ENCODE measurements at regions not wholly inside any gene's neighbourhood (a gene's known extent, or its start where the extent isn't known, plus 50 kb on each side); places are given as distances from the start of the nearest gene placed in this dataset.
A peak's percentile ranks its signal among the peaks of the same experiment; 100 is the strongest.

GRCh38 chr15:79185199-79185598, 94.6 kb upstream of the RASGRF1 start:
- peak; percentile 44 for DNase-seq (ENCODE audit: low spot score)

- peak; percentile 81 for DNase-seq (ENCODE audit: low spot score)
These were observed 93.9 kb upstream of the RASGRF1 start for GRCh38 chr15:79184465-79184892.

- DNase-seq (ENCODE audit: low spot score): no peak
These were observed 89.7 kb upstream of the RASGRF1 start for GRCh38 chr15:79180318-79180717.

- DNase-seq (ENCODE audit: low spot score): no peak
These were observed 89.0 kb upstream of the RASGRF1 start for GRCh38 chr15:79179597-79179996.

- DNase-seq (ENCODE audit: low spot score): no peak
These were observed 88.6 kb upstream of the RASGRF1 start for GRCh38 chr15:79179108-79179561.

- DNase-seq (ENCODE audit: low spot score): no peak
These were observed 88.0 kb upstream of the RASGRF1 start for GRCh38 chr15:79178594-79178993.

GRCh38 chr15:79176151-79176550, 85.6 kb upstream of the RASGRF1 start:
- no peak for DNase-seq (ENCODE audit: low spot score)

GRCh38 chr15:79172801-79173460, 82.4 kb upstream of the RASGRF1 start:
- DNase-seq (ENCODE audit: low spot score): no peak

- no peak for DNase-seq (ENCODE audit: low spot score)
These were observed 81.5 kb upstream of the RASGRF1 start for GRCh38 chr15:79172032-79172481.

- DNase-seq (ENCODE audit: low spot score): no peak
These were observed 80.9 kb upstream of the RASGRF1 start for GRCh38 chr15:79171320-79172031.

GRCh38 chr15:79170256-79170664, 79.7 kb upstream of the RASGRF1 start:
- DNase-seq (ENCODE audit: low spot score): no peak

- no peak for DNase-seq (ENCODE audit: low spot score)
These were observed 79.0 kb upstream of the RASGRF1 start for GRCh38 chr15:79169526-79170133.

- no peak for DNase-seq (ENCODE audit: low spot score)
These were observed 78.4 kb upstream of the RASGRF1 start for GRCh38 chr15:79168922-79169456.

- DNase-seq (ENCODE audit: low spot score): no peak
These were observed 77.2 kb upstream of the RASGRF1 start for GRCh38 chr15:79167776-79168175.

GRCh38 chr15:79166311-79166955, 75.9 kb upstream of the RASGRF1 start:
- DNase-seq (ENCODE audit: low spot score): no peak

GRCh38 chr15:79164465-79164864, 73.9 kb upstream of the RASGRF1 start:
- DNase-seq (ENCODE audit: low spot score): no peak

- DNase-seq (ENCODE audit: low spot score): no peak
These were observed 73.5 kb upstream of the RASGRF1 start for GRCh38 chr15:79164043-79164442.

- no peak for DNase-seq (ENCODE audit: low spot score)
These were observed 72.8 kb upstream of the RASGRF1 start for GRCh38 chr15:79163395-79163794.

- no peak for DNase-seq (ENCODE audit: low spot score)
These were observed 71.4 kb upstream of the RASGRF1 start for GRCh38 chr15:79161837-79162508.

- no peak for DNase-seq (ENCODE audit: low spot score)
These were observed 69.6 kb upstream of the RASGRF1 start for GRCh38 chr15:79160211-79160610.

All from NAMALWA (cell line).